ENCODE measurements at regions not wholly inside any gene's neighbourhood (a gene's known extent, or its start where the extent isn't known, plus 50 kb on each side); places are given as distances from the start of the nearest gene placed in this dataset.
"Not testable (repeated sequence)": the region's sequence is repeated elsewhere in the genome, so short reads cannot be mapped to it uniquely, and the experiment has no call there.

- no peak overlapping the region for H3K4me3 ChIP-seq (ENCODE audit: low read depth in 1 of 3, low read length in 3 of 3)
- H3K36me3 ChIP-seq (ENCODE audit: control insufficient read depth in 3 of 3, insufficient read depth in 2 of 3, low read depth in 1 of 3, low read length in 3 of 3), result no peaks in the 10 kb centered on the region
- H3K4me1 ChIP-seq (ENCODE audit: control insufficient read depth in 3 of 3, insufficient read depth in 2 of 3, low read depth in 1 of 3, low read length in 2 of 3), result no peaks in the 10 kb centered on the region
- no peaks in the 10 kb centered on the region for H3K9me3 ChIP-seq (ENCODE audit: control insufficient read depth in 2 of 2, insufficient read depth in 1 of 2, low read depth in 1 of 2, low read length in 1 of 2)
- no peaks in the 10 kb centered on the region for H3K27me3 ChIP-seq (ENCODE audit: control insufficient read depth in 3 of 3, insufficient read depth in 3 of 3, low read length in 3 of 3)
- DNase-seq, result no peak
- H3K27ac ChIP-seq (ENCODE audit: low read depth in 1 of 3, low read length in 2 of 3), result no peak overlapping the region
- WGBS, 3 donors, result 71 to 86% (median 81%) methylated on average over 2 of the region's 2 CpGs
- no peak for FAIRE-seq
Measured at GRCh38 chr6:74404366-74404765, 708.4 kb downstream of the CD109 start.

- Histone ChIP-seq H3K36me3 (ENCODE audit: control insufficient read depth in 3 of 3, insufficient read depth in 2 of 3, low read depth in 1 of 3, low read length in 3 of 3) (no peaks in the 10 kb centered on the region), H3K27me3 (ENCODE audit: control insufficient read depth in 3 of 3, insufficient read depth in 3 of 3, low read length in 3 of 3) (no peaks in the 10 kb centered on the region), H3K4me3 (ENCODE audit: low read depth in 1 of 3, low read length in 3 of 3) (no peak overlapping the region), H3K27ac (ENCODE audit: low read depth in 1 of 3, low read length in 2 of 3) (no peak overlapping the region), H3K9me3 (ENCODE audit: control insufficient read depth in 2 of 2, insufficient read depth in 1 of 2, low read depth in 1 of 2, low read length in 1 of 2) (no peaks in the 10 kb centered on the region), H3K4me1 (ENCODE audit: control insufficient read depth in 3 of 3, insufficient read depth in 2 of 3, low read depth in 1 of 3, low read length in 2 of 3) (no peaks in the 10 kb centered on the region)
- FAIRE-seq, result no peak
- DNase-seq, result no peak
Measured at GRCh38 chr6:74402781-74403180, 706.8 kb downstream of the CD109 start.

GRCh38 chr6:74378437-74378836 is 682.4 kb downstream of the CD109 start:
- not testable (repeated sequence) for H3K27ac ChIP-seq (ENCODE audit: low read depth in 1 of 3, low read length in 2 of 3); H3K4me1 ChIP-seq (ENCODE audit: control insufficient read depth in 3 of 3, insufficient read depth in 2 of 3, low read depth in 1 of 3, low read length in 2 of 3); FAIRE-seq; H3K9me3 ChIP-seq (ENCODE audit: control insufficient read depth in 2 of 2, insufficient read depth in 1 of 2, low read depth in 1 of 2, low read length in 1 of 2); H3K4me3 ChIP-seq (ENCODE audit: low read depth in 1 of 3, low read length in 3 of 3); H3K36me3 ChIP-seq (ENCODE audit: control insufficient read depth in 3 of 3, insufficient read depth in 2 of 3, low read depth in 1 of 3, low read length in 3 of 3); H3K27me3 ChIP-seq (ENCODE audit: control insufficient read depth in 3 of 3, insufficient read depth in 3 of 3, low read length in 3 of 3); DNase-seq
- WGBS, 3 donors, result 78 to 86% (median 84%) methylated on average over 10 of the region's 10 CpGs

GRCh38 chr6:74369556-74369993 is 673.6 kb downstream of the CD109 start:
- Histone ChIP-seq H3K27me3 (ENCODE audit: control insufficient read depth in 3 of 3, insufficient read depth in 3 of 3, low read length in 3 of 3) (no peaks in the 10 kb centered on the region), H3K36me3 (ENCODE audit: control insufficient read depth in 3 of 3, insufficient read depth in 2 of 3, low read depth in 1 of 3, low read length in 3 of 3) (no peaks in the 10 kb centered on the region), H3K4me1 (ENCODE audit: control insufficient read depth in 3 of 3, insufficient read depth in 2 of 3, low read depth in 1 of 3, low read length in 2 of 3) (no peaks in the 10 kb centered on the region), H3K4me3 (ENCODE audit: low read depth in 1 of 3, low read length in 3 of 3) (no peak overlapping the region), H3K27ac (ENCODE audit: low read depth in 1 of 3, low read length in 2 of 3) (no peak overlapping the region), H3K9me3 (ENCODE audit: control insufficient read depth in 2 of 2, insufficient read depth in 1 of 2, low read depth in 1 of 2, low read length in 1 of 2) (no peaks in the 10 kb centered on the region)
- DNase-seq (no peak), FAIRE-seq (no peak)

GRCh38 chr6:74368746-74369145 is 672.7 kb downstream of the CD109 start:
- H3K9me3 ChIP-seq (ENCODE audit: control insufficient read depth in 2 of 2, insufficient read depth in 1 of 2, low read depth in 1 of 2, low read length in 1 of 2), result no peaks in the 10 kb centered on the region
- no peaks in the 10 kb centered on the region for H3K27me3 ChIP-seq (ENCODE audit: control insufficient read depth in 3 of 3, insufficient read depth in 3 of 3, low read length in 3 of 3)
- H3K27ac ChIP-seq (ENCODE audit: low read depth in 1 of 3, low read length in 2 of 3), result no peak overlapping the region
- WGBS, 3 donors, result 94 to 100% (median 96%) methylated on average over 2 of the region's 2 CpGs
- DNase-seq, result no peak
- FAIRE-seq, result no peak
- no peaks in the 10 kb centered on the region for H3K36me3 ChIP-seq (ENCODE audit: control insufficient read depth in 3 of 3, insufficient read depth in 2 of 3, low read depth in 1 of 3, low read length in 3 of 3)
- H3K4me1 ChIP-seq (ENCODE audit: control insufficient read depth in 3 of 3, insufficient read depth in 2 of 3, low read depth in 1 of 3, low read length in 2 of 3), result no peaks in the 10 kb centered on the region
- H3K4me3 ChIP-seq (ENCODE audit: low read depth in 1 of 3, low read length in 3 of 3), result no peak overlapping the region

GRCh38 chr6:74366634-74367033 is 670.6 kb downstream of the CD109 start:
- no peaks in the 10 kb centered on the region for H3K27me3 ChIP-seq (ENCODE audit: control insufficient read depth in 3 of 3, insufficient read depth in 3 of 3, low read length in 3 of 3)
- DNase-seq (no peak), FAIRE-seq (no peak)
- H3K36me3 ChIP-seq (ENCODE audit: control insufficient read depth in 3 of 3, insufficient read depth in 2 of 3, low read depth in 1 of 3, low read length in 3 of 3), result no peaks in the 10 kb centered on the region
- 93 to 94% (median 93%) methylated on average over 1 of the region's 1 CpG for WGBS, 3 donors
- no peaks in the 10 kb centered on the region for H3K4me1 ChIP-seq (ENCODE audit: control insufficient read depth in 3 of 3, insufficient read depth in 2 of 3, low read depth in 1 of 3, low read length in 2 of 3)
- no peak overlapping the region for H3K4me3 ChIP-seq (ENCODE audit: low read depth in 1 of 3, low read length in 3 of 3)
- no peak overlapping the region for H3K27ac ChIP-seq (ENCODE audit: low read depth in 1 of 3, low read length in 2 of 3)
- no peaks in the 10 kb centered on the region for H3K9me3 ChIP-seq (ENCODE audit: control insufficient read depth in 2 of 2, insufficient read depth in 1 of 2, low read depth in 1 of 2, low read length in 1 of 2)

- FAIRE-seq (no peak), DNase-seq (no peak)
- Histone ChIP-seq H3K36me3 (ENCODE audit: control insufficient read depth in 3 of 3, insufficient read depth in 2 of 3, low read depth in 1 of 3, low read length in 3 of 3) (no peaks in the 10 kb centered on the region), H3K27ac (ENCODE audit: low read depth in 1 of 3, low read length in 2 of 3) (no peak overlapping the region), H3K9me3 (ENCODE audit: control insufficient read depth in 2 of 2, insufficient read depth in 1 of 2, low read depth in 1 of 2, low read length in 1 of 2) (no peaks in the 10 kb centered on the region), H3K27me3 (ENCODE audit: control insufficient read depth in 3 of 3, insufficient read depth in 3 of 3, low read length in 3 of 3) (no peaks in the 10 kb centered on the region), H3K4me3 (ENCODE audit: low read depth in 1 of 3, low read length in 3 of 3) (no peak overlapping the region), H3K4me1 (ENCODE audit: control insufficient read depth in 3 of 3, insufficient read depth in 2 of 3, low read depth in 1 of 3, low read length in 2 of 3) (no peaks in the 10 kb centered on the region)
- 85 to 91% (median 86%) methylated on average over 1 of the region's 1 CpG for WGBS, 3 donors
Measured at GRCh38 chr6:74362391-74362790, 666.4 kb downstream of the CD109 start.

- WGBS, 3 donors, result 68 to 82% (median 78%) methylated on average over 4 of the region's 4 CpGs
Measured at GRCh38 chr6:74357321-74357720, 661.3 kb downstream of the CD109 start.

GRCh38 chr6:74356391-74356790 is 660.4 kb downstream of the CD109 start:
- Histone ChIP-seq H3K27me3 (ENCODE audit: control insufficient read depth in 3 of 3, insufficient read depth in 3 of 3, low read length in 3 of 3) (no peaks in the 10 kb centered on the region), H3K27ac (ENCODE audit: low read depth in 1 of 3, low read length in 2 of 3) (no peak overlapping the region), H3K4me3 (ENCODE audit: low read depth in 1 of 3, low read length in 3 of 3) (no peak overlapping the region), H3K36me3 (ENCODE audit: control insufficient read depth in 3 of 3, insufficient read depth in 2 of 3, low read depth in 1 of 3, low read length in 3 of 3) (no peaks in the 10 kb centered on the region), H3K4me1 (ENCODE audit: control insufficient read depth in 3 of 3, insufficient read depth in 2 of 3, low read depth in 1 of 3, low read length in 2 of 3) (no peaks in the 10 kb centered on the region), H3K9me3 (ENCODE audit: control insufficient read depth in 2 of 2, insufficient read depth in 1 of 2, low read depth in 1 of 2, low read length in 1 of 2) (no peaks in the 10 kb centered on the region)
- peak; percentile 15 for FAIRE-seq
- WGBS, 3 donors, result 65 to 78% (median 67%) methylated on average over 2 of the region's 2 CpGs
- DNase-seq, result no peak

More at GRCh38 chr6:74357321-74357720, 661.3 kb downstream of the CD109 start:
- no peaks in the 10 kb centered on the region for H3K36me3 ChIP-seq (ENCODE audit: control insufficient read depth in 3 of 3, insufficient read depth in 2 of 3, low read depth in 1 of 3, low read length in 3 of 3)
- H3K27ac ChIP-seq (ENCODE audit: low read depth in 1 of 3, low read length in 2 of 3), result no peak overlapping the region
- H3K4me1 ChIP-seq (ENCODE audit: control insufficient read depth in 3 of 3, insufficient read depth in 2 of 3, low read depth in 1 of 3, low read length in 2 of 3), result no peaks in the 10 kb centered on the region
- H3K27me3 ChIP-seq (ENCODE audit: control insufficient read depth in 3 of 3, insufficient read depth in 3 of 3, low read length in 3 of 3), result no peaks in the 10 kb centered on the region
- no peak overlapping the region for H3K4me3 ChIP-seq (ENCODE audit: low read depth in 1 of 3, low read length in 3 of 3)
- H3K9me3 ChIP-seq (ENCODE audit: control insufficient read depth in 2 of 2, insufficient read depth in 1 of 2, low read depth in 1 of 2, low read length in 1 of 2), result no peaks in the 10 kb centered on the region
- no peak for DNase-seq
- no peak for FAIRE-seq

Data from small intestine (tissue), 7 donors.